ENCODE measurements at regions not wholly inside any gene's neighbourhood (a gene's known extent, or its start where the extent isn't known, plus 50 kb on each side); places are given as distances from the start of the nearest gene placed in this dataset.
A peak's percentile ranks its signal among the peaks of the same experiment; 100 is the strongest.

DNA sequence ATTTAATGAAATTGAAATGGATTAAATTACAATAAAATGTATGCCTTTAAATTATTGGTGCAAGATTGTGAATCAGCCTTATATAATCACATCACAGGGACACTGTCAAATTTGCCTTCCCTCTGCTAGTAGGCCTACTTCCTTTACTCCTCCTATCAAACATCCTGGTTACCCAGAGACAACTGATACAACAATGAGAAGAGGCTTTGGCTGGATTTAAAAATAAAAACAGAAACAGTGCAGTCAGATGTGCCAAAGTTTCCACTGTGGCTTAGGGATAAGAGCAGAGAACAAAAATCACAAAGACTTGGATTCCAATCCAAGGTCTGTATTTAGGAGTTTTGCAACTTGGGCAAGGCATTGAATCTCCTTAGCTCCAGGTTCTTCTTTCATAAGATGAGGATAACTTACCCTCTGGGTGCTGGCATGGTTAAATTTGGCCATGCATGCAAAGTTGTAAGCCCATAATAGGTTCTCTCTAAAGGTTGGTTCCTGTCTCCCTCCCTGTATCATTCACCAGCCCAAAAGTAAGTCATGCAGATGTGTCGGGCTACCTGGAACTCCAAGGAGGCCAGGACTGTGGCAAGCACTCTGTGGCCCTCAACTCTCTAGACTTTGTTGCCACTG lies 99.3 kb upstream of the LRATD1 start:
- TF ChIP-seq, protein P1, sequence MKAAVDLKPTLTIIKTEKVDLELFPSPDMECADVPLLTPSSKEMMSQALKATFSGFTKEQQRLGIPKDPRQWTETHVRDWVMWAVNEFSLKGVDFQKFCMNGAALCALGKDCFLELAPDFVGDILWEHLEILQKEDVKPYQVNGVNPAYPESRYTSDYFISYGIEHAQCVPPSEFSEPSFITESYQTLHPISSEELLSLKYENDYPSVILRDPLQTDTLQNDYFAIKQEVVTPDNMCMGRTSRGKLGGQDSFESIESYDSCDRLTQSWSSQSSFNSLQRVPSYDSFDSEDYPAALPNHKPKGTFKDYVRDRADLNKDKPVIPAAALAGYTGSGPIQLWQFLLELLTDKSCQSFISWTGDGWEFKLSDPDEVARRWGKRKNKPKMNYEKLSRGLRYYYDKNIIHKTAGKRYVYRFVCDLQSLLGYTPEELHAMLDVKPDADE (IDR thresholded peaks at IDR 0.05), result no peak
- TF ChIP-seq, protein P2, sequence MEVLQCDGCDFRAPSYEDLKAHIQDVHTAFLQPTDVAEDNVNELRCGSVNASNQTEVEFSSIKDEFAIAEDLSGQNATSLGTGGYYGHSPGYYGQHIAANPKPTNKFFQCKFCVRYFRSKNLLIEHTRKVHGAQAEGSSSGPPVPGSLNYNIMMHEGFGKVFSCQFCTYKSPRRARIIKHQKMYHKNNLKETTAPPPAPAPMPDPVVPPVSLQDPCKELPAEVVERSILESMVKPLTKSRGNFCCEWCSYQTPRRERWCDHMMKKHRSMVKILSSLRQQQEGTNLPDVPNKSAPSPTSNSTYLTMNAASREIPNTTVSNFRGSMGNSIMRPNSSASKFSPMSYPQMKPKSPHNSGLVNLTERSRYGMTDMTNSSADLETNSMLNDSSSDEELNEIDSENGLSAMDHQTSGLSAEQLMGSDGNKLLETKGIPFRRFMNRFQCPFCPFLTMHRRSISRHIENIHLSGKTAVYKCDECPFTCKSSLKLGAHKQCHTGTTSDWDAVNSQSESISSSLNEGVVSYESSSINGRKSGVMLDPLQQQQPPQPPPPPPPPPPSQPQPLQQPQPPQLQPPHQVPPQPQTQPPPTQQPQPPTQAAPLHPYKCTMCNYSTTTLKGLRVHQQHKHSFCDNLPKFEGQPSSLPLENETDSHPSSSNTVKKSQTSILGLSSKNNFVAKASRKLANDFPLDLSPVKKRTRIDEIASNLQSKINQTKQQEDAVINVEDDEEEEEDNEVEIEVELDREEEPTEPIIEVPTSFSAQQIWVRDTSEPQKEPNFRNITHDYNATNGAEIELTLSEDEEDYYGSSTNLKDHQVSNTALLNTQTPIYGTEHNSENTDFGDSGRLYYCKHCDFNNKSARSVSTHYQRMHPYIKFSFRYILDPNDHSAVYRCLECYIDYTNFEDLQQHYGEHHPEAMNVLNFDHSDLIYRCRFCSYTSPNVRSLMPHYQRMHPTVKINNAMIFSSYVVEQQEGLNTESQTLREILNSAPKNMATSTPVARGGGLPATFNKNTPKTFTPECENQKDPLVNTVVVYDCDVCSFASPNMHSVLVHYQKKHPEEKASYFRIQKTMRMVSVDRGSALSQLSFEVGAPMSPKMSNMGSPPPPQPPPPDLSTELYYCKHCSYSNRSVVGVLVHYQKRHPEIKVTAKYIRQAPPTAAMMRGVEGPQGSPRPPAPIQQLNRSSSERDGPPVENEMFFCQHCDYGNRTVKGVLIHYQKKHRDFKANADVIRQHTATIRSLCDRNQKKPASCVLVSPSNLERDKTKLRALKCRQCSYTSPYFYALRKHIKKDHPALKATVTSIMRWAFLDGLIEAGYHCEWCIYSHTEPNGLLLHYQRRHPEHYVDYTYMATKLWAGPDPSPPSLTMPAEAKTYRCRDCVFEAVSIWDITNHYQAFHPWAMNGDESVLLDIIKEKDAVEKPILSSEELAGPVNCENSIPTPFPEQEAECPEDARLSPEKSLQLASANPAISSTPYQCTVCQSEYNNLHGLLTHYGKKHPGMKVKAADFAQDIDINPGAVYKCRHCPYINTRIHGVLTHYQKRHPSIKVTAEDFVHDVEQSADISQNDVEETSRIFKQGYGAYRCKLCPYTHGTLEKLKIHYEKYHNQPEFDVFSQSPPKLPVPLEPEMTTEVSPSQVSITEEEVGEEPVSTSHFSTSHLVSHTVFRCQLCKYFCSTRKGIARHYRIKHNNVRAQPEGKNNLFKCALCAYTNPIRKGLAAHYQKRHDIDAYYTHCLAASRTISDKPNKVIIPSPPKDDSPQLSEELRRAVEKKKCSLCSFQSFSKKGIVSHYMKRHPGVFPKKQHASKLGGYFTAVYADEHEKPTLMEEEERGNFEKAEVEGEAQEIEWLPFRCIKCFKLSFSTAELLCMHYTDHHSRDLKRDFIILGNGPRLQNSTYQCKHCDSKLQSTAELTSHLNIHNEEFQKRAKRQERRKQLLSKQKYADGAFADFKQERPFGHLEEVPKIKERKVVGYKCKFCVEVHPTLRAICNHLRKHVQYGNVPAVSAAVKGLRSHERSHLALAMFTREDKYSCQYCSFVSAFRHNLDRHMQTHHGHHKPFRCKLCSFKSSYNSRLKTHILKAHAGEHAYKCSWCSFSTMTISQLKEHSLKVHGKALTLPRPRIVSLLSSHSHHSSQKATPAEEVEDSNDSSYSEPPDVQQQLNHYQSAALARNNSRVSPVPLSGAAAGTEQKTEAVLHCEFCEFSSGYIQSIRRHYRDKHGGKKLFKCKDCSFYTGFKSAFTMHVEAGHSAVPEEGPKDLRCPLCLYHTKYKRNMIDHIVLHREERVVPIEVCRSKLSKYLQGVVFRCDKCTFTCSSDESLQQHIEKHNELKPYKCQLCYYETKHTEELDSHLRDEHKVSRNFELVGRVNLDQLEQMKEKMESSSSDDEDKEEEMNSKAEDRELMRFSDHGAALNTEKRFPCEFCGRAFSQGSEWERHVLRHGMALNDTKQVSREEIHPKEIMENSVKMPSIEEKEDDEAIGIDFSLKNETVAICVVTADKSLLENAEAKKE (CRISPR knock-in tag; IDR thresholded peaks at IDR 0.05), result no peak
- no peak for TF ChIP-seq JUNB (IDR thresholded peaks at IDR 0.05; ENCODE audit: unreplicated experiment)
- Histone ChIP-seq H2AFZ (no peak overlapping the region), H3K4me1 (ENCODE audit: insufficient read depth) (no peaks in the 10 kb centered on the region), H3K79me2 (replicated peaks; ENCODE audit: insufficient read depth) (no peaks in the 10 kb centered on the region), H4K20me1 (replicated peaks; ENCODE audit: insufficient read depth) (no peaks in the 10 kb centered on the region), H3K27me3 (ENCODE audit: insufficient read depth) (no peaks in the 10 kb centered on the region), H3K27ac (ENCODE audit: low read depth) (no peak overlapping the region), H3K4me2 (no peak overlapping the region), H3K36me3 (ENCODE audit: insufficient read depth) (no peaks in the 10 kb centered on the region), H3F3A (replicated peaks; ENCODE audit: low read depth) (no peaks in the 10 kb centered on the region), H3K4me3 (no peak overlapping the region), H3K9me2 (ENCODE audit: insufficient read depth) (no peaks in the 10 kb centered on the region; the same call in 1 of the 2 replicates)
- H3K27me3 Mint-ChIP-seq (ENCODE audit: insufficient read depth, low read depth, poor library complexity), result no peaks in the 10 kb centered on the region
- H3K36me3 Mint-ChIP-seq (ENCODE audit: low read depth), result no peaks in the 10 kb centered on the region; the same call in 2 of the 3 replicates
- H3K27ac Mint-ChIP-seq, result no peak overlapping the region
- ATAC-seq, result no peak
- no peaks in the 10 kb centered on the region for H3K4me1 Mint-ChIP-seq
- H3K9me3 Mint-ChIP-seq, result no peaks in the 10 kb centered on the region; the same call in 2 of the 3 replicates
- H3K4me3 Mint-ChIP-seq, result no peak overlapping the region
- no peak for DNase-seq (ENCODE audit: low spot score)

DNA sequence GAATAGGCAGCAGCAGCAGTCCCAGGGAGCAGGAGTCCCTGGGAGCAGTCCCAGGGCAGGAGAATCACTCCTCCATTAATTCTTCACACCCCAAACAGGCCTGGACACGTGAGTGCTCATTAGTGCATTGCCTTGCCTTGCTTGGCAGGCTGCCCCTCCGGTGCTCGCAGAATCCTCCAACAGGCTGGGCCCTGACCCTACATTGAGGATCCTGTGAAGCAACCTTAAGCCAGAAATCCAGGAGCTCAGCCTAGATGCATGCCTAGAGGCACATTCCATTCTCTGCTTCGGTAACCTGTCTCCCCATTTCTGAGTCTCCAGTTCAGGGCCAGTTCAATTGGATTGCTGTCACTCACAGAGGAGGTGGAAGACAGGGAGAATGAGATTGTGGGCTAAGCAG lies 97.4 kb upstream of the LRATD1 start:
- no peaks in the 10 kb centered on the region for H3K4me1 Mint-ChIP-seq
- no peak overlapping the region for H3K27ac Mint-ChIP-seq
- no peaks in the 10 kb centered on the region for H3F3A ChIP-seq (replicated peaks; ENCODE audit: low read depth)
- no peaks in the 10 kb centered on the region for H3K9me3 Mint-ChIP-seq
- no peaks in the 10 kb centered on the region for H4K20me1 ChIP-seq (replicated peaks; ENCODE audit: insufficient read depth)
- no peak overlapping the region for H2AFZ ChIP-seq
- H3K27ac ChIP-seq (ENCODE audit: low read depth), result no peak overlapping the region
- no peaks in the 10 kb centered on the region for H3K36me3 ChIP-seq (ENCODE audit: insufficient read depth)
- H3K9me2 ChIP-seq (ENCODE audit: insufficient read depth), result no peaks in the 10 kb centered on the region; the same call in 1 of the 2 replicates
- no peak overlapping the region for H3K4me3 ChIP-seq
- H3K27me3 Mint-ChIP-seq (ENCODE audit: insufficient read depth, low read depth, poor library complexity), result no peaks in the 10 kb centered on the region
- H3K4me3 Mint-ChIP-seq, result no peak overlapping the region
- ATAC-seq, result no peak
- H3K79me2 ChIP-seq (replicated peaks; ENCODE audit: insufficient read depth), result no peaks in the 10 kb centered on the region
- no peak overlapping the region for H3K4me2 ChIP-seq
- no peaks in the 10 kb centered on the region; the same call in 2 of the 3 replicates for H3K36me3 Mint-ChIP-seq (ENCODE audit: low read depth)
- no peaks in the 10 kb centered on the region for H3K27me3 ChIP-seq (ENCODE audit: insufficient read depth)
- H3K4me1 ChIP-seq (ENCODE audit: insufficient read depth), result no peaks in the 10 kb centered on the region
- DNase-seq (ENCODE audit: low spot score), result peak; percentile 4
- TF ChIP-seq CREB1 (CRISPR knock-in tag; IDR thresholded peaks at IDR 0.05; ENCODE audit: low read depth), result no peak
- TF ChIP-seq STAT1 (IDR thresholded peaks at IDR 0.05; ENCODE audit: unreplicated experiment), result no peak
- no peak for TF ChIP-seq EZH2phosphoT487 (IDR thresholded peaks at IDR 0.05; ENCODE audit: unreplicated experiment)
- TF ChIP-seq, protein P3, sequence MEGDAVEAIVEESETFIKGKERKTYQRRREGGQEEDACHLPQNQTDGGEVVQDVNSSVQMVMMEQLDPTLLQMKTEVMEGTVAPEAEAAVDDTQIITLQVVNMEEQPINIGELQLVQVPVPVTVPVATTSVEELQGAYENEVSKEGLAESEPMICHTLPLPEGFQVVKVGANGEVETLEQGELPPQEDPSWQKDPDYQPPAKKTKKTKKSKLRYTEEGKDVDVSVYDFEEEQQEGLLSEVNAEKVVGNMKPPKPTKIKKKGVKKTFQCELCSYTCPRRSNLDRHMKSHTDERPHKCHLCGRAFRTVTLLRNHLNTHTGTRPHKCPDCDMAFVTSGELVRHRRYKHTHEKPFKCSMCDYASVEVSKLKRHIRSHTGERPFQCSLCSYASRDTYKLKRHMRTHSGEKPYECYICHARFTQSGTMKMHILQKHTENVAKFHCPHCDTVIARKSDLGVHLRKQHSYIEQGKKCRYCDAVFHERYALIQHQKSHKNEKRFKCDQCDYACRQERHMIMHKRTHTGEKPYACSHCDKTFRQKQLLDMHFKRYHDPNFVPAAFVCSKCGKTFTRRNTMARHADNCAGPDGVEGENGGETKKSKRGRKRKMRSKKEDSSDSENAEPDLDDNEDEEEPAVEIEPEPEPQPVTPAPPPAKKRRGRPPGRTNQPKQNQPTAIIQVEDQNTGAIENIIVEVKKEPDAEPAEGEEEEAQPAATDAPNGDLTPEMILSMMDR (conservative IDR thresholded peaks at IDR 0.05; ENCODE audit: low read depth in 2 of 2), result no peak
- no peak for TF ChIP-seq JUNB (IDR thresholded peaks at IDR 0.05; ENCODE audit: unreplicated experiment)
